ENCODE measurements at regions not wholly inside any gene's neighbourhood (a gene's known extent, or its start where the extent isn't known, plus 50 kb on each side); places are given as distances from the start of the nearest gene placed in this dataset.
"Not testable (repeated sequence)": the region's sequence is repeated elsewhere in the genome, so short reads cannot be mapped to it uniquely, and the experiment has no call there.

DNA sequence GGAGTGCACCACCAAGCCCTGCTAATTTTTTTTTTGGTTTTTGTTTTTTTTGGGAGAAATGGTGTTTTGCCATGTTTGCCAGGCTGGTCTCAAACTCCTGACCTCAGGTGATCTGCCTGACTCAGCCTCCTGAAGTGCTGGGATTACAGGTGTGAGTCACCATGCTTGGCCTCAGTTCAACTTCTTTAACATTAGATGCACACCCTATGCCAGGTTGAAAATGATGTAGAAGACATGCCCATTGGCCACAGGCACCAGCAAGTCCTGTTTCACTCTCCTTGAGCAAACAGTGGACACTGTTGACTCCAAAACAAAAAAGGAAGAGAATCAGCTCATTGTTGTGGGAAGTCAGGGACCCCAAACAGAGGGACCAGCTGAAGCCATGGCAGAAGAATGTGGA is 1205.3 kb downstream of the REEP3 start:
- DNase-seq (ENCODE audit: low read depth in 2 of 2) = no peak

DNA sequence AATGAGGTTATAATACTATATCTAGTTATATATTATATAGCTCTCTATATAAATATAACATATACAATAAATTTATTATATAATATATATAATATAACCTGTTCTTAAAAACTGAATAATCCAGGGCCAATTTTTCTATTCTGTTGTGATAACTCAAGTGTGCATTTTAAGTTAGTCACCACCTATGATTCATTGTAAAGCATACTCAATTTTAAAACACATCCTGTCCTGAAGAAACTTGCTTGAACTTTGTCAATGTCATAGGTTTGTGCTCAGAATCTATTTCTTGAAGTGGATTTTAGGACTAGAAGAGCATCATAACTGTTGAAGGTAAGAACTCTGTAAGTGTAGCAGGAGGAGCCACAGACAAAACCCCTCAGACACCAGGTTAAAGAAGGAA is 1209.8 kb downstream of the REEP3 start:
- DNase-seq (ENCODE audit: low read depth in 2 of 2) = no peak

DNA sequence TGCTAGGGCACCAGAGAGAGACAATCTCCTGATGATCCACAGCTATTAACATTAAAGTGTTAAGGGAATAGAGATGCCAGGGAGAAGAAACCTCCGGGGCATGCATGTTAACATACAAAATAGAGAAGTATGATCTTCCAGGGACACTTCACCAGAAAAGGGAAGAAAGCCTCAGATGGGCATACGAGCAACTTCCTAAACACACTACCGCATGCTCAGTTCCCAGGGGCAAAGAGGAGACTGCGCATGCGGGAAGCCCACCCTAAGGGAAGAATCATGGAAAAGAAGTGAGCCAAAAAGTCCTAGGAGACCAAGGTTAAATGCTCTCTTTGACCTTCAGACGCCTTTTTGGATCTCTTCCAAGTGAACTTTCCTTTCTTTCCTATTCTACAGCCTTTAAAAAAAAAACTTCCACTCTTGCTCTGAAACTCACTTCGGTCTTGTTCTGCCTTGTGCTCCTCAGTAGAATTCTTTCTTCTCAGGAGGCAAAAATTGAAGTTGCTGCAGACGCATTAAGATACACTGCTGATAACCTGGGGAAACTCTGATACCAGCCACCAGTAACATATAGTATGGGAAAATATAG is 1211.3 kb downstream of the REEP3 start:
- no peak for DNase-seq (ENCODE audit: low read depth in 2 of 2)

DNA sequence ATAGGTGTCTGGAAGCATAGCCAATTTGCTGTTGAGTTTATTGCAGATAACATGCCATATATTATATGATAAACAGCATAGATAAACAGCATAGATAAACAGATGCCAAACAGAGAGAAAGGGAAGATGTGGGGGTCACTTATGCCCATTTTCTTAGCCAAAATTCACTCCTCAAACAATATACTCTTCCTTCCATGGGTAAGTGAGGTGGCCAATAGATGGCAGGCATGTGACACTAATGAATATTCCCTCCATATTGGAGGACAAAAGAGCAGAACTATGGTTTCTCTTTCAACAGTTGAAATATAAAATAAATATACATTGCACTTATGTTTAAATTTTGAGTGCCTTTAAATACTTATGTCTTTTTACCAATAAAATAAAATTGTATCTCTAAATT is 1212.8 kb downstream of the REEP3 start:
- no peak for DNase-seq (ENCODE audit: low read depth in 2 of 2)

DNA sequence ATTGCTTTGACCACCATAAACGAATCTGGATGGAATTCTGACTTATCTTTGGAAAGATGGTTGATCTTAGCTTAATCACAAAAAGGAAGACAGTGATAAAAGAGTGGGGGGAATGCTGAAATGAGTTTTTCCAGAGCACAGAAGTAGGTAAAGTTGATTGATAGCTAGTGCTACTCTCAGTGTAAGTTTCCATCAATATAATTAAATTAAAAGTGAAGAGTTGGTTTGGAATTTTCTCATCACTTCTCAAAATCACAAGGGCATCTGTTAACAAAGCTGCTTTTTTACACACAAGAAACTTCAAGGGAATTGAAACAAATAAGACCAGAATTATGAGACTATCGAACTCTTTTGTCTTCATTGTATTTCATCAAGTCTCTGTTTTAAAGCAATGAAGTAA is 1217.3 kb downstream of the REEP3 start:
- DNase-seq (ENCODE audit: low read depth in 2 of 2) = no peak

DNA sequence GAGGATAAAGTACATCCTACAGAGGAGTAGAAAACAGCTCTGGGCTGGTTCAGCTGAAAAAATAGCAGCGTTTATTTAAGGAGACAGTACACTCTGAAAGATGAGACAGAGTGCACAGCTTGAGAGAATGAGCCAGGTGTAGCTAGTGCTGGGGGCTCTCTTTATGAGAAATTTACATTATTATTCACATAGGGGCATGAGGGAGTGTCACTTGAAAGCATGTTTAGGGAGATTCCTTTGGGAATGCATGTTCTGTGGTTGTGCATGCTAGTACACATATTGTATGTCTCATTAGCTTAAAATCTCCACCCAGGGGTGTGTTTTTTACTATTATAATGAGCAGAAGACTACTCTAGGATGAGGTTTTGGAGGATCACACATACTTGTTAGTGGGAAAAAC is 1224.4 kb downstream of the REEP3 start:
- no peak for DNase-seq (ENCODE audit: low read depth in 2 of 2)

DNA sequence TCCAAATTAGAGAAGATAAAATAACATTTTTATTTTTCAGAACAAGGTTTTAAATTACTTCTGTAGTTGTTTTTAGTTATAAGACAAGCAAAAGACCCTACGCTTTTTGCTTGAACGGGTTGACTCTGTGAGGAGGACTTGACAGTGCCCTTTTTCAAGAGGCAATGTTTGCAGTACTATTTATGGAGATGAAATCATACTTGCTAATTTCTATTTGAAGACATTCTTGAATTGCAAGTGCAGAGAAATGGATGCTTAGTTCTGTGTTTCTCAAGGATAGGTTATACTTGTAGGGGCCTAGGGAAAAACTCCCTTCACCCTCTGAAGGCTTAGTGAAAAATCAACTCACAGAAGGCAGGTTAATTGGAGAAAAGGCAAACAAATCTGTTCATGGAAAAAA is 1229.5 kb downstream of the REEP3 start:
- no peak for DNase-seq (ENCODE audit: low read depth in 2 of 2)

DNA sequence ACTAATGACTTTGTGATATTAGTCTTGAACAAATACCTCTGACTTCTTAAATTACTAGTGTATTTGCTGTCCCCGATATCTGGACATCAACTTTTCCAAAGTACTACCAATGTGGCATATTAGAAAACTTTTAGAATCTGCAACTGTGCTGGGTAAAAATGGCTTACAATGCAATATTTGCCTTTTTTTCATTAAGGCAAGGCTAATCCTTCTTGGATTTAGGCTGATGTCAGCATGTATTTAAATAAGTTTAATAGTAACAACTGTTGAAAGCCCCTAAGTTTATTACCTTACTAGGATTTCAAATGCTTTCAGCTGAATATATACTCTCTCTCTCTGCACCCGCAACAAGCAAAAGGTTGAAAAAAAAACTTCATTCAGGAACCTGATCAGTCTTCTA is 1232.3 kb downstream of the REEP3 start:
- no peak for DNase-seq (ENCODE audit: low read depth in 2 of 2)

DNA sequence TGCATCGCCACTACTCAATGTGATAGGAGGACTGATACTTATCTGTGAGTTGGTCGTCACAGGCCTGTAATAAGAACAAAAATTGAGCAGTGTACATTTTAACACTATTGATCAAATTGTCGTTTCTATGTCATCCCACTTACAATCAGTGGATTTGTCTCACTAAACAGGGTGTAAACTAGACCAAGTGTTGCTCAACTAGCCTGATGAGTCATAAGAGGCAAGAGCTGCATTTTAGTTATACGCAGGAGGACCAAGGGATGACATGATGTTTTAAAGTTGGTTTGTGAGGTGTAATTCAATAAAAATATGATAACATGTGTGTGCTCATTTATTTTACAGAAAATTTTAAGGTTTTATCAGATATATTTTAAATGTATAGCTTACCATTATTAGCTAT is 1239.2 kb downstream of the REEP3 start:
- no peak for DNase-seq (ENCODE audit: low read depth in 2 of 2)

DNA sequence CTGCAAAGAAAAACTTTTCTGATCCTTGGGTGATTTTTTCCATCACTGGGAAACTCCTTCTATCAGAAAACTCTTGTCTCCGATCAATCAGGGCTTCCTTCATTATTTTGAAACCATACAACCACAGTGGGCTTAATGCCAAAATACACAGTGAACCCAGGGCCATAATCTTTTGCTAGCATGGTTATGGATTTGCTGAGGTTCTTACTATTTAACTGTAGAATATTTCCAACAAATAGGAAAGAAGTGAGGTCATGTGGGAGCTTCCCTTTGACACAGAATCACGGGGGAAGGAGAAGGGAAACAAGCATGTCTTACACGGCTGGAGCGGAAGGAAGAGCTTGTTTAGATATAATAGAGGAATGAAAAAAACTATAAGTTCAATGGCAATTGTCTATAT is 1241.7 kb downstream of the REEP3 start:
- no peak for DNase-seq (ENCODE audit: low read depth in 2 of 2)

DNA sequence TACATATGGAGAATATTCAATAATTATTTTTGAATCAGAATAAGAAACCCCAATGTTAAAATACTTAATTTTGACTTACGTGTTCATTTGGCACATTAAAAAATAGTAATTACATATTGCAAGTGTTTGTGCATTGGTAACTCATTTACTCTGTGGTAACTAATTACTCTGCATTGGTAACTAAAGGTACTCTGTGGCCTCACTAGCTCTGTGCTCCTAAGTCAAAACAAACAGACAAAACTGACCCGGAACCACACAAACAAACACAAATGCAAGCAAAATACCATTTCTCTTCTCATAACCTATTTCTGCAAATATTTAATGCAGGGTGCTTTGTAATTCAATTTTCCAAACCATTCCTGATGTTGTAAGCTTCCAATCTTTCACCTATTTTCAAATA is 1244.3 kb downstream of the REEP3 start:
- DNase-seq (ENCODE audit: low read depth in 2 of 2) = no peak

DNA sequence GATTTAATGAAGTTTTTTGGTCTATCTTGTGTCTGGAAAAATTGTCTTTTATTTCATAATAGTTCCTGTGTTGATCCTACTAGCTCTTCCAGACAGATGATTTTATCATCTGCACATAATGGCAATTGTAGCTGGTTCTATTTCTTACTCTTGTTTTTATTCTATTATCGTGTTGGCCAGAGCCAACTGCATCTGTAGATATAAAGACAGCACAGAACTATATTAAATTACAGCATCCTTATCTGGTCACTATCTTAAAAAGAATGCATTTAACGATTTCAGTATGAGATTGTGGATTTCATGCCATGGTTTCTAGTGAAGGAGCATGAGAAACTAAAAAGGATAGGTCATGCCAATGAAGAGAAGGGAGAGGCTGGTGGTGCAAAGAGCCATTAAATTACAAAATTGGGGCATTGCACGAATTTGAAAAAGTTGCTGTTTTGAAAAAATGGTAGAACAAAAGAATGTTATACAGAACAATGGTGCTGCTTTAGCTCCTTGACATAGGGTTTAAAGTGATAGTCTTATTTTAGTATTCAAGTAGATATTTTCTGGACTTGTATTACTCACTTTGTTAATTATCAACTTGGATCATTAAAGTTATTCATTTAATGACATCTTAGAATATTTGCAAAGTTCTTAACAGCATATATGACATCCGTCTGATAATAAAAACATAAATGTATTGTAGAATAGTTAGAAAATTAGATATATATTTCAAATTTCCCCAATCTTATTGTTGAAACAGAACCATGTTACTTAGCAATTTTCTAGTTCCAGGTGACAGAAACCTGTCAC is 1250.3 kb downstream of the REEP3 start:
- no peak for DNase-seq (ENCODE audit: low read depth in 2 of 2)

DNA sequence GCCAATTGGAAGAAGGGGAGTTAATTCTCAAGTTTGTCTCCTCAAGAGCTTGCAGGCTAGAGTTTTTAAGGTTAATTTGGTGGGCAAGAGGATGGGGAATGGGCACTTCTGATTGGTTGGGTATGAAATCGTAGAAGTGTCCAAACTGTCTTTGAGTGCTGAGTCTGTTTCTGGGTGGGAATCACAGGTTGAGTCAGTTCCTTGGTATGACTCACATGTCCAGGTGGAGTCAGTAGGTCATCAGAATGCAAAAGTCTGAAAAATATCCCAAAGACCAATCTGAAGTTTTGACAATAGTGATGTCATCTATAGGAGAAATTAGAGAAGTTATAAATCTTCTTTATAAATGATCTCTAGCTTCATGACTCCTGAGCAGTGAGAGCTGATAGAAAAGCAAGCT is 1252.2 kb downstream of the REEP3 start:
- no peak for DNase-seq (ENCODE audit: low read depth in 2 of 2)

DNA sequence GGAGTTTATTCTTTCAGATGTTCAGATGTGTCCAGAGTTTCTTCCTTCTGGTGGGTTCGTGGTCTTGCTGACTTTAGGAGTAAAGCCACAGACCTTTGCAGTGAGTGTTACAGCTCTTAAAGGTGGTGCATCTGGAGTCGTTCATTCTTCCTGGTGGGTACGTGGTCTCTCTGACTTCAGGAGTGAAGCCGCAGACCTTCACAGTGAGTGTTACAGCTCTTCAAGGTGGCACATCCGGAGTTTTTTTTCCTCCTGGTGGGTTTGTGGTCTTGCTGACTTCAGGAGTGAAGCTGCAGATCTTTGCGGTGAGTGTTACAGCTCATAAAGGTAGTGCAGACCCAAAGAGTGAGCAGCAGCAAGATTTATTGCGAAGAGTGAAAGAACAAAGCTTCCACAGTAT is 1263.2 kb downstream of the REEP3 start:
- DNase-seq (ENCODE audit: low read depth in 2 of 2) = not testable (repeated sequence)

DNA sequence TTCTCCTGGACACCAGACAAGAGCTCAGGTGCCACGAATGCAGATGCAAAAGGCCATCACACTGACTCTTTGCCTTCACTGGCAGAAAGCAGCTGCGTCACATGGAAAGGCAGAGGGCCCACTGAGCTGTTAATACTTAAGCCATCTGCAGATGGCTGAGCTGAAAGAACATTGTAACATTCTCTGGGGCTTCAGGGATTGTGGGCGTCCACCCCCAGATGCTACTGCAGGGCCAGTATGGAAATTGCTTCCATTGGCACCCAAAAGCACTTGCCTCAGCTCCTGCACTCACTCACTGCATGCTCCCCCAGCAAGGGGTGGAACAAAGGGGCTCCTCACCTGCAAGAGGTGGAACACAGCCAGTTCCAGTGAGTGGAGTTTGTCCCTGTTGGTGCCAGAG is 1264.6 kb downstream of the REEP3 start:
- DNase-seq (ENCODE audit: low read depth in 2 of 2) = no peak

DNA sequence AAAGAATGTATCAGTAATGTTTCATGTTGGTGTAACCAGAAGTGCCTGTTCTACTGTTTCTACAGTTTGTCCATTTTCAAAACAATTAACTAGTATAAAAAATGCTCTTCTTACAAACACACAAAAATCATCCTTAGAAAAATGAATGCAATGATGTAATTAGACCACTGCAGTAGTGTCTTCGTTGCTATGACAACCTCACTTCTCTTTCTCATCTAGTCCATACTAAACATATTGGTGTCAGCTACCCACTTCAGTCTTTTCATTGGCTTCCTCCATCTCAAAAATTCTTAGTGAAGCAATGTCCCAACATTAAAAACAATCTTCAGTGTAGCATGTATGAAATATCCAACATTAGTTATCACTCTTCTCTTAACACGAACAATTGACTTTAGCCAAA is 1265.8 kb downstream of the REEP3 start:
- no peak for DNase-seq (ENCODE audit: low read depth in 2 of 2)

DNA sequence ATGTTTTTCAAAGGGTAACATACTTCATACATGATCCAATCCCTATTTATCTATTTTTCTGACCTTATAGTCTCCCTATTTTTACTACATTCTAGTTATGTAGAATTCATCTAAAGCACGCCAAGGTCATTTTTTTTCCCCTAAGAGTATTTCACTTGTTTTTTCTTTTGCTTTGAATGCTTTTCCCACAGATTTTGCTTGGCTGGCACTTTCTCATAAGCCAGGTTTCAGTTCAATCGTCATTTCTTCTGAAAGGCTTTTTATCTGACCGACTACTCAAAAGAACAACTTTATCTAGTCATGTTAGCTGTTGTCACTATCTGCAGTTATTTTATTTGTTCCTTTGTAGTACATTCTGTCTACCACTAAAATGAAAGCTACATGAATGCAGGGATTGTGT is 1274.6 kb downstream of the REEP3 start:
- no peak for DNase-seq (ENCODE audit: low read depth in 2 of 2)

DNA sequence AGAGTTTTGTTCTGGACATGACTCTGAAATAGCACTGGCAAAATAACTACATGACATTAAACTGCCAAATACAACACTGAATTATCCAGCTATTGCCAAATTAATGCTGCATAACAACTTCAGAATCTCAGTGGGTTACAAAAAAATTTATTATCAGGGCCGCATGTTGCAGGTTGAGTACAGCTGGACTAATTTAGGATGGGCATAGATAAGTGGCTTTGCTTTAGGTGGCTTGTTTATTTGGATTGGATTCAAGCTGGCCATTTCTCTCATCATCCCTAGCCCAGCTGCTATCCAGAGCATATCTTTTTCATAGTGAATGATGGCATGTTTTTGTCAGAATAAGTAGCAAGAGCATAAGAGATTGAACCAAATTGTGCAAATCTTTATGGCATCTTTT is 1277.1 kb downstream of the REEP3 start:
- DNase-seq (ENCODE audit: low read depth in 2 of 2) = no peak

DNA sequence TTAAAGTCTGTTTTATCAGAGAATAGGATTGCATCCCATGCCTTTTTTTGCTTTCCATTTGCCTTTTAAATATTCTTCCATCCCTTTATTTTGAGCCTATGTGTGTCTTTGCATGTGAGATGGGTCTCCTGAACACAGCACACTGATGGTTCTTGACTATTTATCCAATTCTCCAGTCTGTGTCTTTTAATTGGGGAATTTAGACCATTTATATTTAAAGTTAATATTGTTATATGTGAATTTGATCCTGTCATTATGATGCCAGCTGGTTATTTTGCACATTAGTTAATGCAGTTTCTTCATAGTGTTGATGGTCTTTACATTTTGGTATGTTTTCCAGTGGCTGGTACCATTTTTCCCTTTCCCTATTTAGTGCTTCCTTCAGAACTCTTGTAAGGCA is 1287.0 kb downstream of the REEP3 start:
- DNase-seq (ENCODE audit: low read depth in 2 of 2) = not testable (repeated sequence)

DNA sequence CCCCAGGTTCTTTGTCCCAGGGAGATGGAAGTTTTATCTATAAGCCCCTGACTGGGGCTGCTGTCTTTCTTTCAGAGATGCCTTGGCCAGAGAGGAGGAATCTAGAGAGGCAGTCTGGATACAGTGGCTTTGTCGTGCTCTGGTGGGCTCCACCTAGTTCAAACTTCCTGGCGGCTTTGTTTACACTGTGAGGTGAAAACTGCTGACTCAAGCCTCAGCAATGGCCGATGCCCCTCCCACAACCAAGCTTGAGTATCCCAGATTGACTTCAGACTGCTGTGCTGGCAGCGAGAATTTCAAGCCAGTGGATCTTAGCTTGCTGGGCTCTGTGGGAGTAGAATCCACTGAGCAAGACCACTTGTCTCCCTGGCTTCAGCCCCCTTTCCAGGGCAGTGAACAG is 1288.8 kb downstream of the REEP3 start:
- DNase-seq (ENCODE audit: low read depth in 2 of 2) = not testable (repeated sequence)

DNA sequence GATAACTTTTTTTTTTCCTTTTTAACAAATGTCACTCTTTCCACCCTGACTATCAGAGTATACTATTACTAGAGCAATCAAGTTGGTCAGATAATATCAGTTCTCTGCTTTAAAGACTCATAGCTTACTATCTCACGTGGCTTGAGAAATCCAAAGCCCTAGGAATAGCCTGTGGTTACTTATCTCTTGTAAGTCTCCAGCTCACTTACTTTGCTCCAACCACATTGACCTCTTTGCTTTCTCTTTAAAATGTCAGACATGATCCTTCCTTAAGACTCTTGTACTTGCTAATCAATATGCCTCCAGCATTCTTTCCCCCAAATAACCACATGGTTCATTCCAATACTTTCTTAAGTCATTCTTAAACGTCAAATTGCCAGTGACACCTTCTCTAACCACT is 1292.2 kb downstream of the REEP3 start:
- DNase-seq (ENCODE audit: low read depth in 2 of 2) = no peak

DNA sequence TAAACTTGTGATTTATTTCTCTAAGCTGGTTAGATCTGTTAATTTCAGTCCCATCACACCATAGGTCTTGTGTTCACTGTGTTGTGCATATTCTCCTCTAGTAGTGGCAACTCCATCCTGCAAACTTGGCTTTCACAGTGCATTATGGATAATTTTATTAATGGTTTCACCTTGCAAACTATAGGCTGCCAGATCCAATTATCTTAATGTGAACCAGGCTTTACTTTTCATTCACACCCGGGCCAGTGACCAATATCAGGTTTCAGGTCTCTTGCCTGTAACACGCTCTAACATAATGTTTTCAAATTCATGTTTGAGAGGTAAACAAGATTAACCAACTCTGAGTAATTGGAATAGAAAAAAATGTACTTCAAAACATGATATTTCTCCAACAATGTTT is 1293.0 kb downstream of the REEP3 start:
- DNase-seq (ENCODE audit: low read depth in 2 of 2) = no peak

DNA sequence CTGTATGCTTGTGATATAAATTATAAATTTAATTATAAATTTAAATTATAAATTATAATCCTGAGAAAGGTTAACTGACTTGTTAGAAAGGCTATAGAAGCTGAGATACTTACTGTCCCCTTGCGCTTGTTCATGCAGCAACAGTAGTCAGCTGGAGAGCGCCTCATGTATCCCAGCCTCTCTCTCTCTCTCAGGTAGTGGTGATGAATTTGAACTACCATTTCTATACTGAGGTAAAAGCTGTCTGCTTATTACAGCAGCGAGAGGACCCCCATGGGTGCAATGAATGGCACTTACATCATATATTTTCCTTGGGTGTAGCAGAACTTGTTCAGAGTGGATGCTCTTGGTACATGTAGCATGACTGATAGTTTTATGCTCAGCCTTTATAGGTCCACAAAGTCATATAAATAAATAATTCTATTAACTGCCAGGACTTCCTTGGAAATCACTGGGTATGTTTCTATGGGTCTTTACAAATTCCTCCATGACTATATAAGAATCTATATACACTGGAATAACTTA is 1308.7 kb downstream of the REEP3 start:
- no peak for DNase-seq (ENCODE audit: low read depth in 2 of 2)

DNA sequence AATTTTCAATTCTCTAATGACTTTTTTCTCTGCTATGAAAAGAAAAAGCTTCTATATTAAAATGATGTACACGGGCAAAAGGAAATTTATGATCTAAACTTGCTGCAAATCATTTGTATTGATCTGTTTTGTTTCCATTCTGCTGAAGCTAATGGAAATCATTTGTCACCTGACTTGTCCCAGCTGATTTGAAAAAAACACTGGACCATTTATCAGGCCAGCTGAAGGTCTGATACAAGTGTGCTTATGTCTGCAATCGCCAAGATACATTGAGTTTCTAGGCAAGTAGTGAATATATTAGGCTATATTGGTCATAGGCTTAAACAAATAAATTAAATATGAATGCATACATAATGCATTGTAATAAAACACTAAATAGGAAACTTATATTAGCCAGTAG is 1309.7 kb downstream of the REEP3 start:
- no peak for DNase-seq (ENCODE audit: low read depth in 2 of 2)

Data from stimulated activated CD4-positive, alpha-beta T cell treated with anti-CD3 and anti-CD28 coated beads, Interleukin-1b, Interleukin-23, amount 100 ng/mL, for 1 hour (primary cell).